PC-3 (cell line): ENCODE measurements at regions not wholly inside any gene's neighbourhood (a gene's known extent, or its start where the extent isn't known, plus 50 kb on each side); places are given as distances from the start of the nearest gene placed in this dataset.

Experiments
- EZH2 ChIP-seq: fragments of 300-600 bp; sonication (generic); IDR thresholded peaks from one replicate; pipeline ENCODE4 v1.6.1; 2017; ENCODE audit warnings: antibody characterized with exemption, mild to moderate bottlenecking, low read length; ENCODE audit not compliant: unreplicated experiment
- EZH2phosphoT487 ChIP-seq: fragments of 300-600 bp; sonication (generic); IDR thresholded peaks from 2 replicates; pipeline ENCODE4 v1.6.1; 2018; ENCODE audit warnings: mild to moderate bottlenecking, antibody characterized with exemption, low read length, borderline replicate concordance
- TF ChIP-seq, protein P1 (sequence below): fragments of 300-600 bp; sonication (generic); conservative IDR thresholded peaks from 2 replicates; pipeline ENCODE4 v1.5.1; 2017; ENCODE audit warnings: antibody characterized with exemption, low read depth, mild to moderate bottlenecking, low read length

DNA sequence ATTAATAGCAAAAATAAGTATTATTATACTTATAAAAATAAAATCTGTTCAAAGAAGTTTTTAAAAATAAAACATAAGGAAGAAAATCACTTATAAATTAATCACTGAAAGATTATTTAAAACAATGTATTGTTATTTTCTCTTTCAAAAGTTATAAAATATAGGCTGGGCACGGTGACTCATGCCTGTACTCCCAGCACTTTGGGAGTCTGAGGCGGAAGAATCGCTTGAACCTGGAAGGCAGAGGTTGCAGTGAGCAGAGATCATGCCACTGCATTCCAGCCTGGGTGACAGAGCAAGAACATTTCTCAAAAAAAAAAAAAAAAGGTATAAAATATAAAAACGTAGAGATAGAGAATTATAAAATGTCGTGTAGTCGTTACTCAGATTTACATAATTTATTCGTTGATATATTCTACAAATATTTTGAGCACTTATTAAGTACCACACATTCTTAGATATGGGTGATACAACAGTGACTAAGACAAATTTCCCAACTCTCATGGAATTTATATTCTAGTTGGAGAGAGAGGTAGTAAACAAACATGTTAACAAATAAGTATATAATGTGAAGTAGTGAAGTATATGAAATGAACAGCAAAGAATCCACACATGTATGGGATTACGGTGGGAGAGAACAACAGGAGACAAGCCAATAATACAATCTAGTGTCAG, 1030.0 kb downstream of the SORCS1 start:
- TF ChIP-seq, protein P1, sequence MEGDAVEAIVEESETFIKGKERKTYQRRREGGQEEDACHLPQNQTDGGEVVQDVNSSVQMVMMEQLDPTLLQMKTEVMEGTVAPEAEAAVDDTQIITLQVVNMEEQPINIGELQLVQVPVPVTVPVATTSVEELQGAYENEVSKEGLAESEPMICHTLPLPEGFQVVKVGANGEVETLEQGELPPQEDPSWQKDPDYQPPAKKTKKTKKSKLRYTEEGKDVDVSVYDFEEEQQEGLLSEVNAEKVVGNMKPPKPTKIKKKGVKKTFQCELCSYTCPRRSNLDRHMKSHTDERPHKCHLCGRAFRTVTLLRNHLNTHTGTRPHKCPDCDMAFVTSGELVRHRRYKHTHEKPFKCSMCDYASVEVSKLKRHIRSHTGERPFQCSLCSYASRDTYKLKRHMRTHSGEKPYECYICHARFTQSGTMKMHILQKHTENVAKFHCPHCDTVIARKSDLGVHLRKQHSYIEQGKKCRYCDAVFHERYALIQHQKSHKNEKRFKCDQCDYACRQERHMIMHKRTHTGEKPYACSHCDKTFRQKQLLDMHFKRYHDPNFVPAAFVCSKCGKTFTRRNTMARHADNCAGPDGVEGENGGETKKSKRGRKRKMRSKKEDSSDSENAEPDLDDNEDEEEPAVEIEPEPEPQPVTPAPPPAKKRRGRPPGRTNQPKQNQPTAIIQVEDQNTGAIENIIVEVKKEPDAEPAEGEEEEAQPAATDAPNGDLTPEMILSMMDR, result no peak
- no peak for TF ChIP-seq EZH2phosphoT487
- TF ChIP-seq EZH2, result no peak
